Chondrocyte (in vitro differentiated cells): ENCODE measurements at regions not wholly inside any gene's neighbourhood (a gene's known extent, or its start where the extent isn't known, plus 50 kb on each side); places are given as distances from the start of the nearest gene placed in this dataset.

Experiments used
- DNase-seq: peaks from one replicate; pipeline ENCODE4 v3.0.0; 2021; ENCODE audit warnings: mixed read lengths, low spot score
- H3K27ac Mint-ChIP-seq: one replicate; pipeline ENCODE4 v1.8.0; 2021; ENCODE audit warnings: mild to moderate bottlenecking, moderate library complexity, mixed read lengths; ENCODE audit not compliant: unreplicated experiment
- H3K27me3 Mint-ChIP-seq: 2 replicates; pipeline ENCODE4 v1.8.0; 2021; ENCODE audit warnings: low read depth, mixed read lengths
- H3K36me3 Mint-ChIP-seq: 2 replicates; pipeline ENCODE4 v1.8.0; 2021; ENCODE audit warnings: low read depth, mixed read lengths
- H3K4me1 Mint-ChIP-seq: 2 replicates; pipeline ENCODE4 v1.8.0; 2021; ENCODE audit warnings: low read depth, mild to moderate bottlenecking, mixed read lengths
- H3K4me3 Mint-ChIP-seq: one replicate; pipeline ENCODE4 v1.8.0; 2021; ENCODE audit warnings: mild to moderate bottlenecking, moderate library complexity, mixed read lengths; ENCODE audit not compliant: unreplicated experiment
- H3K9me3 Mint-ChIP-seq: 2 replicates; pipeline ENCODE4 v1.8.0; 2021; ENCODE audit warnings: low read depth, mixed read lengths
- TF ChIP-seq, protein P1 (sequence below): fragments of 200-600 bp; sonication (generic); IDR thresholded peaks from 2 replicates; pipeline ENCODE4 v1.5.0; 2021; ENCODE audit warnings: antibody characterized with exemption, mild to moderate bottlenecking, moderate library complexity

DNA sequence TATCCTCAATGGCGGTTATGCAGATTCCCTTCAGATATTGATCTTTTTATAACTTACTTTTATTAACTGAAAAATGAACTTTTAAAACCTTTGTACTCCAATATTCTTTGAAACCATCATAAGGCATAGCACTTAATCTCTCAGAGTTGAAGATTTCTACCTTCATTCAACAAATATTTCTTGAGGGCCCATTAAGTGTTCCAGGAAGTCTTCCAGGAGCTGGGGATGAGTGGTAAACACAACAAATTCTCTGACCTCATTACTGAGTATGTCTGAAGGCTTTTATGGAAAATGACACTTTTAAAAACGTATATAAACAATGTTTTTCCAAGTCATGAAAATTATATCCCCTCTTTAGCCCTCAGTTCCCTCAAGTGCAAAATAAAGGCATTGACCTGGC is 575.3 kb upstream of the IL12A start:
- TF ChIP-seq, protein P1, sequence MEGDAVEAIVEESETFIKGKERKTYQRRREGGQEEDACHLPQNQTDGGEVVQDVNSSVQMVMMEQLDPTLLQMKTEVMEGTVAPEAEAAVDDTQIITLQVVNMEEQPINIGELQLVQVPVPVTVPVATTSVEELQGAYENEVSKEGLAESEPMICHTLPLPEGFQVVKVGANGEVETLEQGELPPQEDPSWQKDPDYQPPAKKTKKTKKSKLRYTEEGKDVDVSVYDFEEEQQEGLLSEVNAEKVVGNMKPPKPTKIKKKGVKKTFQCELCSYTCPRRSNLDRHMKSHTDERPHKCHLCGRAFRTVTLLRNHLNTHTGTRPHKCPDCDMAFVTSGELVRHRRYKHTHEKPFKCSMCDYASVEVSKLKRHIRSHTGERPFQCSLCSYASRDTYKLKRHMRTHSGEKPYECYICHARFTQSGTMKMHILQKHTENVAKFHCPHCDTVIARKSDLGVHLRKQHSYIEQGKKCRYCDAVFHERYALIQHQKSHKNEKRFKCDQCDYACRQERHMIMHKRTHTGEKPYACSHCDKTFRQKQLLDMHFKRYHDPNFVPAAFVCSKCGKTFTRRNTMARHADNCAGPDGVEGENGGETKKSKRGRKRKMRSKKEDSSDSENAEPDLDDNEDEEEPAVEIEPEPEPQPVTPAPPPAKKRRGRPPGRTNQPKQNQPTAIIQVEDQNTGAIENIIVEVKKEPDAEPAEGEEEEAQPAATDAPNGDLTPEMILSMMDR, result no peak
- peaks cover 29% of the 10 kb centered on the region for H3K9me3 Mint-ChIP-seq
- peaks cover 4% of the 10 kb centered on the region for H3K27me3 Mint-ChIP-seq
- peaks cover 3% of the 10 kb centered on the region for H3K4me1 Mint-ChIP-seq
- DNase-seq, result no peak
- no peak overlapping the region for H3K4me3 Mint-ChIP-seq
- no peaks in the 10 kb centered on the region for H3K36me3 Mint-ChIP-seq
- H3K27ac Mint-ChIP-seq, result no peak overlapping the region

DNA sequence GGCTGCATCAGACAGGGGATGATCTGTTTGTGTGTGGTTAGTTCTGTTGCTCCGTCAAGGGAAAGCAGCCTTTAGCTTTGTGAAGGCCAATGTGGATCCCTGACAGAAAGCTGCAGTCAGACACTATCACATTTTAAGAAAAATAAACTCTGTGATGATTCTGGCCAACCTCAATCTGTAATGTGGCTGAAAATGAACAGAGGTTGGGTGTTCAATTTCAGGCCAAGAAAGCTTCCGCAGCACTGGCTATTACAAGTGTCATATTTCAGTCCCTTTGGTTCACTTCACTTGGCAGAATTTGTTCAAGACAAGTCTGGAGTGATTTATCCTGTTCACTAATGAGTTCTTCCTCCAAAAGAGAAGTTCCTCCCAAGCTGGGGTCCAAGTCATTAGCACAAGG is 571.8 kb upstream of the IL12A start:
- Mint-ChIP-seq H3K36me3 (no peaks in the 10 kb centered on the region), H3K9me3 (peaks cover 3% of the 10 kb centered on the region), H3K27me3 (peaks cover 10% of the 10 kb centered on the region), H3K4me1 (peaks cover 3% of the 10 kb centered on the region), H3K27ac (no peak overlapping the region), H3K4me3 (no peak overlapping the region)
- TF ChIP-seq, protein P1, result no peak
- no peak for DNase-seq

DNA sequence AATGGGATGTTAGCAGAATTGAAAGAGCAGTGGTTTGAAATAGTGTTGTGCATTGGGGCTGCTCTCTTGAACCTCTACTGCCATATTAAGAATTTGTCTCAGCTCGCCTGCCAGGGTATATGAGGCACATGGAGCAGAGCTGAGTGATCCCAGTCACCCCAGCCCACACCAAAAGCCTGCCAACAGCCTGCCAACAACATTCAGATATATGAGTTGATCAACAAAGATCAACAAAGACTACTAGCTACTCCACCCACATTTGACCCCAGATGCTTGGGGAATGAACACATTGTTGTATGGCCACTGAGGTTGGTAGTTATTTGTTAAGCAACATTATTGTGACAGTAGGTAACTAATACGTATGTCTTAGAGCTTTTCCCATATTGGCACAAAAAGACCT is 570.9 kb upstream of the IL12A start:
- H3K4me1 Mint-ChIP-seq, result peaks cover 3% of the 10 kb centered on the region
- H3K27ac Mint-ChIP-seq, result no peak overlapping the region
- no peak for DNase-seq
- H3K9me3 Mint-ChIP-seq, result peaks cover 3% of the 10 kb centered on the region
- H3K36me3 Mint-ChIP-seq, result no peaks in the 10 kb centered on the region
- H3K4me3 Mint-ChIP-seq, result no peak overlapping the region
- peaks cover 9% of the 10 kb centered on the region for H3K27me3 Mint-ChIP-seq
- TF ChIP-seq, protein P1, result no peak

DNA sequence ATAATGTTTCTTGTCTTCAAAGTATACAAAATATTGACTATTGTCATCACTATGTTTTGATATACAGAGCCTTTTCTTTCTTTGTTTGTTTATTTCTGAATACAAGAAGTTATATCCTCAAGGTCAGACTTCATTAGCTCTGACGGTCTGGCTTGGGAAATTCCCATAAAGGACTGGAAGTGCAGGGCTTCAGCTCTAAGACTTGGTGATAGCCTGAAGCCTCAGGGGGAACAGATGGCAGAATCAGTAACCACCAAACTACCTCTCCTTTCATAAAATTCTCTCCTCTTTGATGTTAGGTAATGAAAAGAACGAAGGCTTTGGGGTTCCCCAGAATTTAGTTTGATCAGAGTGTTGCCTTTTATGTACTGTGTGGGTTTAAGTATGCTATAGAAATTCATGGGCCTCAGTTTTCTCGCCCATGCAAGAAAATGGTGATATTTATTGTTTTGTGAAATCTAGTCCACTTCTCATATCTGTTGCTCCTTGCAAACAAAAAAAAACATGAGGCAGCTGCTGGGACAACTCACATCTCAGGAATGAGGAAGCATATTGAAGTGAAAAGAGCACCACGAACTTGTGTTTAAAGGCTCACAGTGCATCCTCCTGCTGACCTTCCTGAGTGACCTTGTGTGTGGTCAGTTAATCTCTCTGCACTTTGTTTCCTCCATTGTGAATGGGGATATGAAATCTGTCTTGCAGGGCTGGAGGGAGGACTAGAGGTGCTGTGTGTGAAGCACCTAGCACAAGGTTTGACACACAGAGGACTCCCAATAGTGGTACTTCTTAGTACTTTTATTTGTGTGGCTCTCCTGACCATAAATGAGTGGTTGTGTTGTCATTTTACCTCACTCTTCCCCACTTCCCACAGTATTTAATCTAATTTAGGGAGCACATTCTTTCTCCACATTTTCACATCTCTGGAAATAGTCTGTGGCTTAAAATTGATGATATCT is 569.8 kb upstream of the IL12A start:
- TF ChIP-seq, protein P1, result no peak
- H3K27ac Mint-ChIP-seq, result no peak overlapping the region
- no peaks in the 10 kb centered on the region for H3K36me3 Mint-ChIP-seq
- peaks cover 3% of the 10 kb centered on the region for H3K9me3 Mint-ChIP-seq
- H3K4me1 Mint-ChIP-seq, result peaks cover 3% of the 10 kb centered on the region
- peaks cover 6% of the 10 kb centered on the region for H3K27me3 Mint-ChIP-seq
- no peak overlapping the region for H3K4me3 Mint-ChIP-seq
- DNase-seq, result no peak

DNA sequence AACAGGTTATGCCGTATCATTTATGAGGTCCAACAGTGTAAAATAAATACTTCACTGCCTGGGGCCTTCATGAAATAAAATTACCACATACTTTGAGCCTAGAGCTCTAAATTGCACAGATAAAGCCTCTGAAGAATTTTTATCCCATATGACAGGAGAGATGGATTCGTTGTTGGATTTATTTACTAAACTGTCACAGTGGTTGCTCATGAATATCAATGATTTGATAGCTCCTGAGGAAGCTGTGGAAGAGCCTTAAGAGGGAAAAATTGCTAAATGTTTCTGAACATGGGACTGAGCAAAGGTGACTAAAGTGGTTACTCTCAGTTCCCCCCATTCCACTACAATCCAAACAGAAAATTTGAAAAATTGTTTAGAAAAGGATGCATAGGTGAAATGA is 558.9 kb upstream of the IL12A start:
- TF ChIP-seq, protein P1, result no peak
- H3K4me3 Mint-ChIP-seq, result no peak overlapping the region
- H3K27ac Mint-ChIP-seq, result no peak overlapping the region
- no peak for DNase-seq
- peaks cover 2% of the 10 kb centered on the region for H3K36me3 Mint-ChIP-seq
- no peaks in the 10 kb centered on the region for H3K4me1 Mint-ChIP-seq
- peaks cover 7% of the 10 kb centered on the region for H3K9me3 Mint-ChIP-seq
- peaks cover 19% of the 10 kb centered on the region for H3K27me3 Mint-ChIP-seq
